Liver (tissue), 3 donors: ENCODE measurements at regions not wholly inside any gene's neighbourhood (a gene's known extent, or its start where the extent isn't known, plus 50 kb on each side); places are given as distances from the start of the nearest gene placed in this dataset.

Experiments
- ATF3 ChIP-seq: IDR thresholded peaks from 2 replicates; pipeline ENCODE4 v1.6.1; 2016; ENCODE audit warnings: antibody characterized with exemption
- YY1 ChIP-seq: IDR thresholded peaks from 2 replicates; pipeline ENCODE4 v1.6.1; 2016; ENCODE audit warnings: antibody characterized with exemption, mild to moderate bottlenecking
- TF ChIP-seq, protein P1 (sequence below): IDR thresholded peaks from 2 replicates; pipeline ENCODE4 v1.6.1; 2016; ENCODE audit warnings: antibody characterized with exemption
- TF ChIP-seq, protein P2 (sequence below): fragments of 150-350 bp; IDR thresholded peaks from 2 replicates; pipeline ENCODE4 v1.5.1; 2017; ENCODE audit warnings: improper control_type of control experiment, low read depth, low read length; ENCODE audit not compliant: missing input control
- donor health status: healthy.
- donor health status: healthy.

GRCh38 chr7:17598305-17598704, 299.9 kb downstream of the AHR start:
- TF ChIP-seq YY1 (no peak), ATF3 (no peak)
- TF ChIP-seq, protein P1, sequence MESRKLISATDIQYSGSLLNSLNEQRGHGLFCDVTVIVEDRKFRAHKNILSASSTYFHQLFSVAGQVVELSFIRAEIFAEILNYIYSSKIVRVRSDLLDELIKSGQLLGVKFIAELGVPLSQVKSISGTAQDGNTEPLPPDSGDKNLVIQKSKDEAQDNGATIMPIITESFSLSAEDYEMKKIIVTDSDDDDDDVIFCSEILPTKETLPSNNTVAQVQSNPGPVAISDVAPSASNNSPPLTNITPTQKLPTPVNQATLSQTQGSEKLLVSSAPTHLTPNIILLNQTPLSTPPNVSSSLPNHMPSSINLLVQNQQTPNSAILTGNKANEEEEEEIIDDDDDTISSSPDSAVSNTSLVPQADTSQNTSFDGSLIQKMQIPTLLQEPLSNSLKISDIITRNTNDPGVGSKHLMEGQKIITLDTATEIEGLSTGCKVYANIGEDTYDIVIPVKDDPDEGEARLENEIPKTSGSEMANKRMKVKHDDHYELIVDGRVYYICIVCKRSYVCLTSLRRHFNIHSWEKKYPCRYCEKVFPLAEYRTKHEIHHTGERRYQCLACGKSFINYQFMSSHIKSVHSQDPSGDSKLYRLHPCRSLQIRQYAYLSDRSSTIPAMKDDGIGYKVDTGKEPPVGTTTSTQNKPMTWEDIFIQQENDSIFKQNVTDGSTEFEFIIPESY: no peak
- TF ChIP-seq, protein P2, sequence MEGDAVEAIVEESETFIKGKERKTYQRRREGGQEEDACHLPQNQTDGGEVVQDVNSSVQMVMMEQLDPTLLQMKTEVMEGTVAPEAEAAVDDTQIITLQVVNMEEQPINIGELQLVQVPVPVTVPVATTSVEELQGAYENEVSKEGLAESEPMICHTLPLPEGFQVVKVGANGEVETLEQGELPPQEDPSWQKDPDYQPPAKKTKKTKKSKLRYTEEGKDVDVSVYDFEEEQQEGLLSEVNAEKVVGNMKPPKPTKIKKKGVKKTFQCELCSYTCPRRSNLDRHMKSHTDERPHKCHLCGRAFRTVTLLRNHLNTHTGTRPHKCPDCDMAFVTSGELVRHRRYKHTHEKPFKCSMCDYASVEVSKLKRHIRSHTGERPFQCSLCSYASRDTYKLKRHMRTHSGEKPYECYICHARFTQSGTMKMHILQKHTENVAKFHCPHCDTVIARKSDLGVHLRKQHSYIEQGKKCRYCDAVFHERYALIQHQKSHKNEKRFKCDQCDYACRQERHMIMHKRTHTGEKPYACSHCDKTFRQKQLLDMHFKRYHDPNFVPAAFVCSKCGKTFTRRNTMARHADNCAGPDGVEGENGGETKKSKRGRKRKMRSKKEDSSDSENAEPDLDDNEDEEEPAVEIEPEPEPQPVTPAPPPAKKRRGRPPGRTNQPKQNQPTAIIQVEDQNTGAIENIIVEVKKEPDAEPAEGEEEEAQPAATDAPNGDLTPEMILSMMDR: no peak
